ENCODE measurements at regions not wholly inside any gene's neighbourhood (a gene's known extent, or its start where the extent isn't known, plus 50 kb on each side); places are given as distances from the start of the nearest gene placed in this dataset.

GRCh38 chr2:506866-507265, 170.3 kb downstream of the TMEM18 start:
- H3K27ac ChIP-seq (ENCODE audit: low read depth, low read length): no peak overlapping the region
- Mint-ChIP-seq H3K4me1 (ENCODE audit: low read depth, unreplicated experiment) (no peaks in the 10 kb centered on the region), H3K27me3 (ENCODE audit: low read depth, unreplicated experiment) (peaks cover 23% of the 10 kb centered on the region), H3K4me3 (ENCODE audit: unreplicated experiment) (no peak overlapping the region), H3K27ac (ENCODE audit: unreplicated experiment) (no peak overlapping the region), H3K9me3 (ENCODE audit: unreplicated experiment) (peaks cover 16% of the 10 kb centered on the region), H3K36me3 (ENCODE audit: low read depth, unreplicated experiment) (no peaks in the 10 kb centered on the region)
- H3K4me1 ChIP-seq (ENCODE audit: insufficient read depth, low read length): no peaks in the 10 kb centered on the region
- TF ChIP-seq, protein P1, sequence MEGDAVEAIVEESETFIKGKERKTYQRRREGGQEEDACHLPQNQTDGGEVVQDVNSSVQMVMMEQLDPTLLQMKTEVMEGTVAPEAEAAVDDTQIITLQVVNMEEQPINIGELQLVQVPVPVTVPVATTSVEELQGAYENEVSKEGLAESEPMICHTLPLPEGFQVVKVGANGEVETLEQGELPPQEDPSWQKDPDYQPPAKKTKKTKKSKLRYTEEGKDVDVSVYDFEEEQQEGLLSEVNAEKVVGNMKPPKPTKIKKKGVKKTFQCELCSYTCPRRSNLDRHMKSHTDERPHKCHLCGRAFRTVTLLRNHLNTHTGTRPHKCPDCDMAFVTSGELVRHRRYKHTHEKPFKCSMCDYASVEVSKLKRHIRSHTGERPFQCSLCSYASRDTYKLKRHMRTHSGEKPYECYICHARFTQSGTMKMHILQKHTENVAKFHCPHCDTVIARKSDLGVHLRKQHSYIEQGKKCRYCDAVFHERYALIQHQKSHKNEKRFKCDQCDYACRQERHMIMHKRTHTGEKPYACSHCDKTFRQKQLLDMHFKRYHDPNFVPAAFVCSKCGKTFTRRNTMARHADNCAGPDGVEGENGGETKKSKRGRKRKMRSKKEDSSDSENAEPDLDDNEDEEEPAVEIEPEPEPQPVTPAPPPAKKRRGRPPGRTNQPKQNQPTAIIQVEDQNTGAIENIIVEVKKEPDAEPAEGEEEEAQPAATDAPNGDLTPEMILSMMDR (IDR thresholded peaks at IDR 0.05; ENCODE audit: insufficient read depth, low read depth, low read length): no peak
- TF ChIP-seq EZH2 (IDR thresholded peaks at IDR 0.05; ENCODE audit: insufficient read depth, low read length): no peak
- no peak for DNase-seq (ENCODE audit: low read depth)
- peaks cover 7% of the 10 kb centered on the region for H3K9me3 ChIP-seq (ENCODE audit: insufficient read depth, low read depth, low read length)
- no peak overlapping the region for H3K9ac ChIP-seq (ENCODE audit: low read length)
- H3K4me3 ChIP-seq (ENCODE audit: insufficient read depth, low read depth, low read length): no peak overlapping the region
- no peak overlapping the region for H3K4me2 ChIP-seq (ENCODE audit: low read length)
- FAIRE-seq: no peak
- H3K36me3 ChIP-seq (ENCODE audit: insufficient read depth, low read length): no peaks in the 10 kb centered on the region
- H4K20me1 ChIP-seq (ENCODE audit: insufficient read depth, low read length): no peaks in the 10 kb centered on the region
- no peaks in the 10 kb centered on the region for H3K79me2 ChIP-seq (ENCODE audit: insufficient read depth, low read length)
- no peak overlapping the region for H2AFZ ChIP-seq (ENCODE audit: low read depth, low read length)
- no peaks in the 10 kb centered on the region for H3K27me3 ChIP-seq (ENCODE audit: insufficient read depth, low read length)

DNA sequence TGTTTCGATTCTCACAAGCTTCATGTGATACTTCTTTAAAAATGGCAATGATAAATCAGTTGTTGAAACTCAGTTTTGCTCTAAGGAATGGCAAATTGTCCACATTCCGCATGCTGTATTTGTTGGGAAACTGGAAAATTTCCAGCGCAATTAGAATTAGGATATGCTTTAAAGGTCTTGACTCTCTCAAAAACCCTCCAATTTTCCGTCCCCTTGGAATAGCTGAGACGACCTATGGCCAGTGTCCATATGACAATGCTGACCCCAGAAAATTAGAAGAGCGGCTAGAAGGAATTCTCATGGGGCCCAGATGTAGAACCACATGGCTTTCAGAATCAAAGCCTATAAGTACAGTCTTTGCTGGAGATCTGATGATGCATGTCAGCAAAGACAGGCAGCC, 170.8 kb downstream of the TMEM18 start:
- Mint-ChIP-seq H3K36me3 (ENCODE audit: low read depth, unreplicated experiment) (no peaks in the 10 kb centered on the region), H3K9me3 (ENCODE audit: unreplicated experiment) (peaks cover 16% of the 10 kb centered on the region), H3K27me3 (ENCODE audit: low read depth, unreplicated experiment) (peaks cover 24% of the 10 kb centered on the region), H3K4me3 (ENCODE audit: unreplicated experiment) (no peak overlapping the region), H3K27ac (ENCODE audit: unreplicated experiment) (no peak overlapping the region), H3K4me1 (ENCODE audit: low read depth, unreplicated experiment) (no peaks in the 10 kb centered on the region)
- Histone ChIP-seq H3K36me3 (ENCODE audit: insufficient read depth, low read length) (no peaks in the 10 kb centered on the region), H3K4me1 (ENCODE audit: insufficient read depth, low read length) (no peaks in the 10 kb centered on the region), H3K4me3 (ENCODE audit: insufficient read depth, low read depth, low read length) (no peak overlapping the region), H3K9ac (ENCODE audit: low read length) (no peak overlapping the region), H4K20me1 (ENCODE audit: insufficient read depth, low read length) (no peaks in the 10 kb centered on the region), H3K27me3 (ENCODE audit: insufficient read depth, low read length) (no peaks in the 10 kb centered on the region), H3K4me2 (ENCODE audit: low read length) (no peak overlapping the region), H3K9me3 (ENCODE audit: insufficient read depth, low read depth, low read length) (peaks cover 7% of the 10 kb centered on the region), H2AFZ (ENCODE audit: low read depth, low read length) (no peak overlapping the region), H3K27ac (ENCODE audit: low read depth, low read length) (no peak overlapping the region), H3K79me2 (ENCODE audit: insufficient read depth, low read length) (no peaks in the 10 kb centered on the region)
- no peak for FAIRE-seq
- DNase-seq (ENCODE audit: low read depth): no peak
- TF ChIP-seq, protein P1 (IDR thresholded peaks at IDR 0.05; ENCODE audit: insufficient read depth, low read depth, low read length): no peak
- no peak for TF ChIP-seq EZH2 (IDR thresholded peaks at IDR 0.05; ENCODE audit: insufficient read depth, low read length)

GRCh38 chr2:505941-506340, 171.3 kb downstream of the TMEM18 start:
- Histone ChIP-seq H3K27me3 (ENCODE audit: insufficient read depth, low read length) (no peaks in the 10 kb centered on the region), H3K9ac (ENCODE audit: low read length) (no peak overlapping the region), H3K9me3 (ENCODE audit: insufficient read depth, low read depth, low read length) (peaks cover 7% of the 10 kb centered on the region), H2AFZ (ENCODE audit: low read depth, low read length) (no peak overlapping the region), H3K4me2 (ENCODE audit: low read length) (no peak overlapping the region), H3K4me1 (ENCODE audit: insufficient read depth, low read length) (no peaks in the 10 kb centered on the region), H3K79me2 (ENCODE audit: insufficient read depth, low read length) (no peaks in the 10 kb centered on the region), H3K36me3 (ENCODE audit: insufficient read depth, low read length) (no peaks in the 10 kb centered on the region), H3K4me3 (ENCODE audit: insufficient read depth, low read depth, low read length) (no peak overlapping the region), H3K27ac (ENCODE audit: low read depth, low read length) (no peak overlapping the region), H4K20me1 (ENCODE audit: insufficient read depth, low read length) (no peaks in the 10 kb centered on the region)
- Mint-ChIP-seq H3K27me3 (ENCODE audit: low read depth, unreplicated experiment) (peaks cover 28% of the 10 kb centered on the region), H3K36me3 (ENCODE audit: low read depth, unreplicated experiment) (no peaks in the 10 kb centered on the region), H3K9me3 (ENCODE audit: unreplicated experiment) (peaks cover 14% of the 10 kb centered on the region), H3K4me1 (ENCODE audit: low read depth, unreplicated experiment) (no peaks in the 10 kb centered on the region), H3K27ac (ENCODE audit: unreplicated experiment) (no peak overlapping the region), H3K4me3 (ENCODE audit: unreplicated experiment) (no peak overlapping the region)
- no peak for FAIRE-seq
- DNase-seq (ENCODE audit: low read depth): no peak
- TF ChIP-seq, protein P1 (IDR thresholded peaks at IDR 0.05; ENCODE audit: insufficient read depth, low read depth, low read length): no peak
- TF ChIP-seq EZH2 (IDR thresholded peaks at IDR 0.05; ENCODE audit: insufficient read depth, low read length): no peak

Data from astrocyte (in vitro differentiated cells and primary cell).